ENCODE measurements at regions not wholly inside any gene's neighbourhood (a gene's known extent, or its start where the extent isn't known, plus 50 kb on each side); places are given as distances from the start of the nearest gene placed in this dataset.

GRCh38 chr13:106238690-106239089 is 296.8 kb downstream of the EFNB2 start:
- no peak for DNase-seq (ENCODE audit: low read depth in 2 of 2)

- DNase-seq (ENCODE audit: low read depth in 2 of 2), result no peak
These were observed 300.8 kb downstream of the EFNB2 start for GRCh38 chr13:106234636-106235035.

DNA sequence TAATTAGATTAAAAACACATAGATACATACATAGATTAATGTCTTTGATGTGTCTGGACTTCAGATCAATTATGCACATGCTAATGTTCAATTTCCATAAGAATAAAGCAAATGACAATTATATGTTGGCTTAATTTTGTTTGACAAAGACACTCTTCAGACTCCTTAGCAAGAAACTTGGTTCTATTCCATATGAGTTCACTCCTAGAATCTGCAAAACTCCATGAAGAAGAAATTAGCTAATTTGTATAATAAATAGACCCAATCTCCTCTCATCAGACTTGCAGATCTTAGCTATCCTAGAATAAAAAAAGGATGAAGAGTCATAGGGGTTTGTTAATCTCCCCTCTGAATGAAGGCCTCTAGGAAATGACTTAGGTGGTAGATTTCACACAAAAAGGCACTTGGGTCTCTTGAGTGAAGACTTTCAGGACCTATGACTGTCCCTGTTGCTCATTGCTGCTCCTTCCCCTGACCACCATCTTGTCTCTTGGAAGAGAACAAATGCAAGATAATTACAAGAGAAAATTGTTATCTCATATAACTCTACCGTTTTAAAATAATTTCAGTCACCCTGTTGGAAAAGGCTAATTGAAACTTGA is 302.2 kb downstream of the EFNB2 start:
- DNase-seq (ENCODE audit: low read depth in 2 of 2), result no peak

DNA sequence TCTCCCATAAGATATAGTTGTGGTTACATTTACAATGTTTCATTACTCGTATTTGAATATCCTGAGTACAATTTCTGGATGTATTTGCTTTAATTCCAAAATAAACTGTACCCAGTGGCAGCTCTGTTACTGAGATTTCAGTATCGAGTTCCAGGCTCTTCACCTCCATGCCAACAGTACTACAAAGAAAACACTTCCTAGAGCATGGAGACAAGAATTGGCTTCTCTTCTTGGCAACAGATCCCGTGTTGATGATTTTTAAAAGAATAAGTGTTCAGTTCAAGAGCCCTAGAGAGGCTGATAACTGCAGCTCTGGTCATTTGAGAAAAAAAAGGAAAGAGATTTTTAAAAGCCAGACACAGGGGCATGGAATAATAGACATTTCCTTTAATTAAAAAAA is 302.8 kb downstream of the EFNB2 start:
- DNase-seq (ENCODE audit: low read depth in 2 of 2), result no peak

GRCh38 chr13:106230450-106230849 is 305.0 kb downstream of the EFNB2 start:
- DNase-seq (ENCODE audit: low read depth in 2 of 2), result no peak

GRCh38 chr13:106225126-106225525 is 310.3 kb downstream of the EFNB2 start:
- DNase-seq (ENCODE audit: low read depth in 2 of 2), result no peak

DNA sequence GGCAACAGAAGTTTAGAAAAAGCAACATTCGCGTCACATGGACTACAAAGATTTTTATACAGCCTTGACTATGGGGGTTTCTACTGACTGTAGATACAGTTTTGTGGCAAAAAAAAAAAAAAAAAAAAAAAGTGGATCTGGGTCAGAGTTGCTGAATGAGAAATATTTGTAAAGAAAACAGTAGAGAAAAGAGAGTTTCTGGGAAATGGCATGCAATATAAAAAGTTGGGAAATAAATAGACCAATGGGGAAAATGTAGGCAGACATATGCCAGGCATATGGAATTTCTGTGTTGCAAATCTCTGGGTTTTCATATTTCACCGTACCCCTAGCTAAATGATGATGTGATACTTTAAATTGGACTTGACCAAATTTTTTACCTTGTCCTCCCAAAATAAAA is 315.3 kb downstream of the EFNB2 start:
- no peak for DNase-seq (ENCODE audit: low read depth in 2 of 2)

- no peak for DNase-seq (ENCODE audit: low read depth in 2 of 2)
These were observed 322.3 kb downstream of the EFNB2 start for GRCh38 chr13:106213028-106213757.

GRCh38 chr13:106212386-106213010 is 323.0 kb downstream of the EFNB2 start:
- no peak for DNase-seq (ENCODE audit: low read depth in 2 of 2)

DNA sequence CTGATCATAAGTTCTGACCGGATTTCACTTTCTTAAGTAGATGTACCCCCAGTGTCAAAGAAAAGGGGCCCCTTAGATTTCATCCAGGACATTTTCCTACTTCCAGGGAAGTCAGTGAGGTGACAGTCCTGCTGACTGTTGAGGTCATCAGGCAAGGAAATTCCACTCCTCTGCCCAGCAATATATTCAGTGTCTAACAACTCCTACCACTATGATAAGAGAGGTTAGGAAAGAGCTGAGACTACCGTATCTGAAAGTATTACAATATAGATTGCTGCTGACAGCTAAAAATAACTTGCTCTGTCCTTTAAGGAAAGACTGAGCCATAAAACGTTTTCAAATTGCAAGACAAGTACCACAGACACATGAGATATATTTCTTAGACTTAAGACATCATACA is 325.1 kb downstream of the EFNB2 start:
- DNase-seq (ENCODE audit: low read depth in 2 of 2), result no peak

DNA sequence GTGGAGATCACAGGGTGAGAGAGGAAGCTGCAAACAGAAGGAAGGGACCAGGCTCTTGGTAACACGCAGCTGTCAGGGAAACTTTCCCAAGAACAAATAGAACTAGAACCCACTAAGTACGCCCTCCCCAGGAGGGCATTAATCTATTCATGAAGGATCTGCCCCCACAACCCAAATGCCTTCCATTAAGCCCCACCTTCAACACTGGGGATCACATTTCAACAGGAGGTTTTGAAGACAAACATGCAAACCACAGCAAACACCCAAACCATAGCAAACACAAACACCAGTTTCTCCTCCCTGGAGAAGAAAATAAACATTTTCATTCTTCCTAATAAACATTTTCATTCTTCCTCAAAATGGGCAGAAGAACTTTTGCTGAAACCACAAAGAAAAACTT is 329.6 kb downstream of the EFNB2 start:
- no peak for DNase-seq (ENCODE audit: low read depth in 2 of 2)

- DNase-seq (ENCODE audit: low read depth in 2 of 2), result no peak
These were observed 338.0 kb downstream of the EFNB2 start for GRCh38 chr13:106197496-106197895.

DNA sequence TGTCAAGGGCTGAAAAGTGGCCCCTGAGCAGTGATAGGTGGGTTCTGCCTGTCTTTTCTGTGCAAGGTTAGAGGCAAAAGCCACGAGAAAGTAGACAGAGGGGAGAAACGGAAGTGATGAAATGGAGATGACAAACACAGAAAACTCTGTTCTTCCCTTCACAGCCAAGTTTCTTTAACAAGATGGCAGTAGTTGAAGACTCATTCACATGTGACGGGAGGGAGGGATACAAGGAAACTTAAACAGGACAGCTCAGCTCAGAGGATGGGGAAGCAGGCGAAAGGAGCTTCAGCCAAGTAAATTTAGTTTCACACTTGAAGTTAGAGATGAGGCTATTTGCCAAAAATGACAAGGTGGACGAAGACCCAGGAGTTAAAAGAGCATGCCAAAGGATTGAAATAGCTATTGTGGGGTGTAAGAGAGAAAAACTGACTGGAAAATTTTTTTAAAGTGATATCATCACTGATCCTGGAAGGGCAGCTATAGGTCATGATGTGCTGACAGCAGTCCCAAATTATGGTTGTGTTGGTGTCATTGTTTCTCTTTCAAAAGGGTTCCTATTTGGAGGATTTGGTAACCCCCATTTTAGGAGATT is 347.9 kb downstream of the EFNB2 start:
- no peak for DNase-seq (ENCODE audit: low read depth in 2 of 2)

DNA sequence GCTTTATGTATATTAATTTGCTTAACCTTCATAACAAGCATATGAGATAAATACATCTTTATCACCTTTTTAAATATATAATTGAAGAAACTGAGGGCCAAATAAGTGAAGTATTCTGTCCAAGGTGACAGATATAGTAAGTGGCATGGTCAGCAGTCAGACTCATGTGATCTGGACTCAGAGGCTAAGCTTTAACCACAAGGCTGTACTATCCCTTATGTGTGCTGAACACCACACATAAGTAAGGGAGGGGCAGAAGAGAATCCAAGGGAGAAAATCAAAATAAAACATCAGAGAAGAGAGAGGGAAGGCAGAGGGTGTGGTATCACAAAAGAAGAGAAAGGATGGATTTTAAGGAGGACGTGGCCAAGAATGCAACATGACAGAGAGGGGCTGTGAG is 348.4 kb downstream of the EFNB2 start:
- no peak for DNase-seq (ENCODE audit: low read depth in 2 of 2)

DNA sequence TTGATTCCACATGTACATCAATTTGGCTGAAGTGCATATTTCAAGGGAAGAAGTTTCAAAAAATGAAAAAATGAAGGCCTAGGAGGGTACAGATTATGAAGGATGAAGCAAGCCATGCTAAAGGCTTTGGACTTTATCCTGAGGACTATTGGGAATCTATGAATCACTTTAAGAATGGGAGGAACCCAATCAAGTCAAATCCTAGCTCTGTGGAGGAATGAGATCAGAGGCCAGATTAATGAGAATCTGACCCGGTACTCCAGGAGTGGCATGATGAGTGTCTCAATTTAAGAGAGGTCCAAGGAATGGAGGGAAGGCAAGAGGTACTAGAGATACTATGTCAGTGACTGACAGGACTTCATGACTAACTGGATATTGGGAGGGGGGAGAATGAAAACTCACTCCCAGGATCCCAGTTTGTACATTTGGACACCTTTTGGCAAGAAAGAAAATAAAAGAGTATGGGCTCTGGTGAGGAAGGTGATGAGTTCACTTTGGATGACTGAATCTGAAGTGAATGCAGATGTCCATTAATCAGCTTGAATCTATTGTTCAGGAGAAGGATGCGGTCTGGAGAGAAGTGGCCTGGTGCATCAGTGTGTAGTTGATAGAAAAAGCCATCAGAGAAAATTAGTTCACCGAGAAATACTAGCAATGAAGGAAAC is 349.0 kb downstream of the EFNB2 start:
- DNase-seq (ENCODE audit: low read depth in 2 of 2), result no peak

- no peak for DNase-seq (ENCODE audit: low read depth in 2 of 2)
These were observed 350.7 kb downstream of the EFNB2 start for GRCh38 chr13:106184790-106185189.

DNA sequence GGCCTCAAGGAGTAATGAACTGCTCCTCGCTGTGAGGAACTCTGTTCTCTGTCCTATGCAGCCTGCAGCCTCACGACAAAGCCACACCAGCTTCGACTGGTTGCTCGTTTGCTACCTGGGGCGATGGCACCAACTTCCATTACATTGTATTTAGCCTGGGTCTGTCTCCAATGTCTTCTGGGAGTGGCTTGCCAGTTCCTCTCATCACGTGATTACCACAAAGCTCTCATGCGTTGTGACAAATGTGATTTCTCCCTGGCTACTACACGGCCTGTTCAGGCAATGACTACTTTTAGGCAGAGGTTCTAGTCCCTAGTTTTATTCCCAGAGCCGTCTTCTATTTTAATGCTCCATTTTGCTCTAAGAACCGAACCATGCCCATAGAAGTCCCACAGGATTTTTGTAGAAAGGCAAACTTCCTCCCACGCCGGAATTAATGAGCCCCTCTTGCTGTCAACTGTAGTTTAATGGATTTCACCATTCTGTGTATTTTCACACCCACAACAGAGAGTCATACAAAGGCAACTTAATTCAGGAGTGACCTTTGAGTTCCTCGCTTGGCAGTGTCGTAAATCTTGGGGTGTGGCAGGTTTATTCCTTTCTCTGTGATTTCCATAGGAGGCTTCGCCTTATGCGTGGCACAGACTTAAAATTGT is 351.9 kb downstream of the EFNB2 start:
- no peak for DNase-seq (ENCODE audit: low read depth in 2 of 2)

DNA sequence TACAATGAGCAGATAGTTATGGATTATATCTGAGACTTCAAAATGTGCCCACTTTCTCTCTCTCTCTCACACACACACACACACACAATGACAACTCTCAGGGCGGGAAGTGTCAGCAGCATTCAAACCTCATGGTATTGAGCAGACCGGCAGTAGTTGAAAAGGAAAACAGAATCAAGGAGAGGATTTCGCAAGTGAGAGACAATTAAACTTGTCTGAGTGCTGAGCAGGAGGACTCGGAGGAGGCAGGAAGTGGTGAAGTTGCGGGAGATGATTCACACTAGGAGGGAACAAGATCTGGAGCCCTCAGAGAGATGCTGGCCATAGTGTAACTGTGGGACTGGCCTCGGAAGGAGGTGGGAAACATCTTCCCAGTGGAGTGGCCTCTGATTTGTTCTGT is 353.1 kb downstream of the EFNB2 start:
- no peak for DNase-seq (ENCODE audit: low read depth in 2 of 2)

DNA sequence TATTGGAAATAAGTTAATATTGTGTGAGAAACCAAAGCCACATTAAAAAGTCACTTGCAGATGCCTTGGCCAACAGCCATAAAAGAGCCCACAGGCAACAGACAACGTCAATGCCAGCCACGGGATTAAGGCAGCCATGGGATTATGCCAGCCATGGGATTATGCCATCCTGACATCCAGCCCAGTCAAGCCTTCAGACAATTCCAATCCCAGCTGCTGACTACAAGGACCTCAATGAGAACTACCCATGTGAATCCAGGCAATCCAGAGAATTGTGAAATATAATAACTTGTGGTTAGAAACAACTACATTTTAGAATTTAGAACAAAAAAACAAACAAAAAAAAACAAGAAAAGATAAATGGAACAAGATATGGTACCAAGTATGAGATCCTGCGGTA is 356.6 kb downstream of the EFNB2 start:
- DNase-seq (ENCODE audit: low read depth in 2 of 2), result no peak

DNA sequence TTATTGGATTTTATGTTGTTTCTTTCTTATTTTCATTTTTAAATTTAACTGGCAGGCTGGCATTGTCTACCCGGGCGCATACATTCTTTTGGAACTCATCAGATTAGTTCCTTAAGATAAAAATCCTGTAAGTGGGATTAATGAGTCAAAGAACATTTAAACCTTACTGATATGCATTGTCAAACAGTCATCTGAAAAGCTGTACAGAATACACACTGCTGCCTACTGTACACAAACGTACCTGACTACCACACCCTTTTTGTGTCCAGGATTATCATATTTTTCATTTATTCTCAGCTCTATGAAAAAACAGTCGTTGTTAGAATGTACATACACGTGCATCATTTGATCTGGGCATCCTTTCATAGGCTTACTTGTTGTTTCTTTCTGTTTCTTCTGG is 358.3 kb downstream of the EFNB2 start:
- no peak for DNase-seq (ENCODE audit: low read depth in 2 of 2)

DNA sequence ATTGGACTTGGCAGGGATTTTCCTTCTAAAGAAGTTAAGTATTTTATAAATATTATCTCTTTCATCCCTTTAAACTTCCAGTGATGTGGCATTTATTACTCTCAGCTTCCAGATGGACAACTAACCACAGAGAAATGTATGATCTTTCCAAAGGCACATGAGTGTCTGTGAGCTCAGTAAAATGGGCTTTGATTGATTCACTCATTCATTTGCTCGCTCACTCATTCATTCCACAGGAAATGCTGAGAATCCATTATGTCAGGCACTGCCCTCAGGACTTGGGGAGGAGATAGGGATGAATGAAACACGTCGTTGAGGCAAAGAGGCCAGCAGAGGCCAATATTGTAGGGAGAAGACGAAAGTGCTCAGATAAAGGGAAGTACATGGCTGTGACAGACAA is 359.3 kb downstream of the EFNB2 start:
- DNase-seq (ENCODE audit: low read depth in 2 of 2), result no peak
